GM12878 (cell line): ENCODE measurements at regions not wholly inside any gene's neighbourhood (a gene's known extent, or its start where the extent isn't known, plus 50 kb on each side); places are given as distances from the start of the nearest gene placed in this dataset.

Experiments used
- WRNIP1 ChIP-seq: IDR thresholded peaks from 2 replicates; pipeline ENCODE4 v1.6.1; 2011; ENCODE audit warnings: low read depth, low read length, improper control_type of control experiment, borderline replicate concordance
- TF ChIP-seq, protein P1 (sequence below): IDR thresholded peaks from 2 replicates; pipeline ENCODE4 v1.6.1; 2012; ENCODE audit warnings: mild to moderate bottlenecking, low read depth, low read length
- TF ChIP-seq, protein P2 (sequence below), 3 experiments: IDR thresholded peaks in 2 of 3; conservative IDR thresholded peaks in 1 of 3; 2 replicates each; pipeline ENCODE4 v1.5.1; 2011; ENCODE audit warnings: low read depth in 3 of 3, low read length in 3 of 3, mild to moderate bottlenecking in 3 of 3, control low read depth in 2 of 3, moderate library complexity in 2 of 3, inconsistent platforms in 1 of 3, mixed read lengths in 1 of 3; ENCODE audit not compliant: control insufficient read depth in 2 of 3, insufficient read depth in 1 of 3; ENCODE audit errors: extremely low read depth in 1 of 3
- TF ChIP-seq, protein P3 (sequence below): IDR thresholded peaks from 2 replicates; pipeline ENCODE4 v1.6.1; 2011; ENCODE audit warnings: low read depth, low read length, improper control_type of control experiment, borderline replicate concordance

DNA sequence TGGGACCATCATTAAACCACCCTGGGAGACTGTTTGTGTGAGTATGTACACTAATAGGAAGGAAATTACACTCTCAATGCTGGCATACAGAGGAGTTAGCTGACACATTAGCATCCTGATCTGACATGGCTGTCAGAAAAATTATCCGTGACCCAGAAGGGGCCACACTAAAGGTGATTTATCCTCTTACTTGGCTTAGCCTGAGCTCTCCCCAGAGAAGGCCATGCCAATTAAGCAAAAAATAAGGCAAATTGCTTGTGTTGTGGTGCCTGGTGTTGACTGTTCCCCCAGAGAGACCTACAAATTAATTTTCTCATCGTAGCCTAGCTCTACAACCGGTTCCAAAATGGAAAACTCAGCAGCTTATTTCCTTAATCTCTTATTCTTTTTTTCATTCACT, 992.3 kb downstream of the KCNMA1 start:
- TF ChIP-seq, protein P1, sequence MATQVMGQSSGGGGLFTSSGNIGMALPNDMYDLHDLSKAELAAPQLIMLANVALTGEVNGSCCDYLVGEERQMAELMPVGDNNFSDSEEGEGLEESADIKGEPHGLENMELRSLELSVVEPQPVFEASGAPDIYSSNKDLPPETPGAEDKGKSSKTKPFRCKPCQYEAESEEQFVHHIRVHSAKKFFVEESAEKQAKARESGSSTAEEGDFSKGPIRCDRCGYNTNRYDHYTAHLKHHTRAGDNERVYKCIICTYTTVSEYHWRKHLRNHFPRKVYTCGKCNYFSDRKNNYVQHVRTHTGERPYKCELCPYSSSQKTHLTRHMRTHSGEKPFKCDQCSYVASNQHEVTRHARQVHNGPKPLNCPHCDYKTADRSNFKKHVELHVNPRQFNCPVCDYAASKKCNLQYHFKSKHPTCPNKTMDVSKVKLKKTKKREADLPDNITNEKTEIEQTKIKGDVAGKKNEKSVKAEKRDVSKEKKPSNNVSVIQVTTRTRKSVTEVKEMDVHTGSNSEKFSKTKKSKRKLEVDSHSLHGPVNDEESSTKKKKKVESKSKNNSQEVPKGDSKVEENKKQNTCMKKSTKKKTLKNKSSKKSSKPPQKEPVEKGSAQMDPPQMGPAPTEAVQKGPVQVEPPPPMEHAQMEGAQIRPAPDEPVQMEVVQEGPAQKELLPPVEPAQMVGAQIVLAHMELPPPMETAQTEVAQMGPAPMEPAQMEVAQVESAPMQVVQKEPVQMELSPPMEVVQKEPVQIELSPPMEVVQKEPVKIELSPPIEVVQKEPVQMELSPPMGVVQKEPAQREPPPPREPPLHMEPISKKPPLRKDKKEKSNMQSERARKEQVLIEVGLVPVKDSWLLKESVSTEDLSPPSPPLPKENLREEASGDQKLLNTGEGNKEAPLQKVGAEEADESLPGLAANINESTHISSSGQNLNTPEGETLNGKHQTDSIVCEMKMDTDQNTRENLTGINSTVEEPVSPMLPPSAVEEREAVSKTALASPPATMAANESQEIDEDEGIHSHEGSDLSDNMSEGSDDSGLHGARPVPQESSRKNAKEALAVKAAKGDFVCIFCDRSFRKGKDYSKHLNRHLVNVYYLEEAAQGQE: no peak
- TF ChIP-seq, protein P2, sequence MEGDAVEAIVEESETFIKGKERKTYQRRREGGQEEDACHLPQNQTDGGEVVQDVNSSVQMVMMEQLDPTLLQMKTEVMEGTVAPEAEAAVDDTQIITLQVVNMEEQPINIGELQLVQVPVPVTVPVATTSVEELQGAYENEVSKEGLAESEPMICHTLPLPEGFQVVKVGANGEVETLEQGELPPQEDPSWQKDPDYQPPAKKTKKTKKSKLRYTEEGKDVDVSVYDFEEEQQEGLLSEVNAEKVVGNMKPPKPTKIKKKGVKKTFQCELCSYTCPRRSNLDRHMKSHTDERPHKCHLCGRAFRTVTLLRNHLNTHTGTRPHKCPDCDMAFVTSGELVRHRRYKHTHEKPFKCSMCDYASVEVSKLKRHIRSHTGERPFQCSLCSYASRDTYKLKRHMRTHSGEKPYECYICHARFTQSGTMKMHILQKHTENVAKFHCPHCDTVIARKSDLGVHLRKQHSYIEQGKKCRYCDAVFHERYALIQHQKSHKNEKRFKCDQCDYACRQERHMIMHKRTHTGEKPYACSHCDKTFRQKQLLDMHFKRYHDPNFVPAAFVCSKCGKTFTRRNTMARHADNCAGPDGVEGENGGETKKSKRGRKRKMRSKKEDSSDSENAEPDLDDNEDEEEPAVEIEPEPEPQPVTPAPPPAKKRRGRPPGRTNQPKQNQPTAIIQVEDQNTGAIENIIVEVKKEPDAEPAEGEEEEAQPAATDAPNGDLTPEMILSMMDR (IDR thresholded peaks at IDR 0.05 in 2 of 3, conservative IDR thresholded peaks at IDR 0.05 in 1 of 3; ENCODE audit: control insufficient read depth in 2 of 3, extremely low read depth in 1 of 3, insufficient read depth in 1 of 3, low read depth in 3 of 3, low read length in 3 of 3): no peak
- no peak for TF ChIP-seq WRNIP1
- TF ChIP-seq, protein P3, sequence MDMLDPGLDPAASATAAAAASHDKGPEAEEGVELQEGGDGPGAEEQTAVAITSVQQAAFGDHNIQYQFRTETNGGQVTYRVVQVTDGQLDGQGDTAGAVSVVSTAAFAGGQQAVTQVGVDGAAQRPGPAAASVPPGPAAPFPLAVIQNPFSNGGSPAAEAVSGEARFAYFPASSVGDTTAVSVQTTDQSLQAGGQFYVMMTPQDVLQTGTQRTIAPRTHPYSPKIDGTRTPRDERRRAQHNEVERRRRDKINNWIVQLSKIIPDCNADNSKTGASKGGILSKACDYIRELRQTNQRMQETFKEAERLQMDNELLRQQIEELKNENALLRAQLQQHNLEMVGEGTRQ: no peak
